ENCODE measurements at regions not wholly inside any gene's neighbourhood (a gene's known extent, or its start where the extent isn't known, plus 50 kb on each side); places are given as distances from the start of the nearest gene placed in this dataset.

GRCh38 chr1:238621405-238621804, 730.7 kb upstream of the ZP4 start:
- TF ChIP-seq POLR2AphosphoS5 (IDR thresholded peaks at IDR 0.05) (no peak), POLR2A (IDR thresholded peaks at IDR 0.05) (no peak)
